Omental fat pad (tissue), 3 donors: ENCODE measurements at regions not wholly inside any gene's neighbourhood (a gene's known extent, or its start where the extent isn't known, plus 50 kb on each side); places are given as distances from the start of the nearest gene placed in this dataset.
"Not testable (repeated sequence)": the region's sequence is repeated elsewhere in the genome, so short reads cannot be mapped to it uniquely, and the experiment has no call there.

Experiments
- ATAC-seq: fragments of 150-250 bp; one replicate; pipeline ENCODE4 v1.9.1; 2016; ENCODE audit warnings: mild to moderate bottlenecking, moderate library complexity; ENCODE audit not compliant: low FRiP score
- DNase-seq: peaks from one replicate; pipeline ENCODE4 v3.0.0-alpha.2; 2019; ENCODE audit warnings: low spot score
- TF ChIP-seq, protein P1 (sequence below), 3 donors: fragments of 450-650 bp; IDR thresholded peaks; one replicate each; pipeline ENCODE4 v1.5.1; 2016 to 2017; ENCODE audit warnings: antibody characterized with exemption in 3 of 3, mild to moderate bottlenecking in 3 of 3, moderate library complexity in 2 of 3

DNA sequence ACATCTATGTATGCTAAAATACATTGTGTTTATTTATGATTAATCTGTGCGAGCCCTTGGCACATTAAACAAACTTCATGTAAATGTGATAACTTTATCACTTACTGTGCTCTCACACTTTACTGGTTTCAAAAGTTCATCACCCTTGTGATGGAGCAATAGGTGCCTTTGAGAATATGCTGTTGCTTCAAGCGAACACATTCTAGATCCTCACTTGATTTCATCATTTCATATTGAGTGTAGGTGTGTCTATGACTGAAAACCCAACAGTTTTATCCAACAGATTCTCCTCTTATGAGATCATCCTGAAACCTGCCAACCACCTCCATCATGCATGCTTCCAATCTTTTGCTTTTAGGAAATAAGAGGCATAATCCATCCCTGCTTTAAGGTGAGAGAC lies 854.4 kb downstream of the TMEM121 start:
- TF ChIP-seq, protein P1, sequence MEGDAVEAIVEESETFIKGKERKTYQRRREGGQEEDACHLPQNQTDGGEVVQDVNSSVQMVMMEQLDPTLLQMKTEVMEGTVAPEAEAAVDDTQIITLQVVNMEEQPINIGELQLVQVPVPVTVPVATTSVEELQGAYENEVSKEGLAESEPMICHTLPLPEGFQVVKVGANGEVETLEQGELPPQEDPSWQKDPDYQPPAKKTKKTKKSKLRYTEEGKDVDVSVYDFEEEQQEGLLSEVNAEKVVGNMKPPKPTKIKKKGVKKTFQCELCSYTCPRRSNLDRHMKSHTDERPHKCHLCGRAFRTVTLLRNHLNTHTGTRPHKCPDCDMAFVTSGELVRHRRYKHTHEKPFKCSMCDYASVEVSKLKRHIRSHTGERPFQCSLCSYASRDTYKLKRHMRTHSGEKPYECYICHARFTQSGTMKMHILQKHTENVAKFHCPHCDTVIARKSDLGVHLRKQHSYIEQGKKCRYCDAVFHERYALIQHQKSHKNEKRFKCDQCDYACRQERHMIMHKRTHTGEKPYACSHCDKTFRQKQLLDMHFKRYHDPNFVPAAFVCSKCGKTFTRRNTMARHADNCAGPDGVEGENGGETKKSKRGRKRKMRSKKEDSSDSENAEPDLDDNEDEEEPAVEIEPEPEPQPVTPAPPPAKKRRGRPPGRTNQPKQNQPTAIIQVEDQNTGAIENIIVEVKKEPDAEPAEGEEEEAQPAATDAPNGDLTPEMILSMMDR (IDR thresholded peaks at IDR 0.05), result no peak
- DNase-seq, result no peak
- ATAC-seq, result no peak

DNA sequence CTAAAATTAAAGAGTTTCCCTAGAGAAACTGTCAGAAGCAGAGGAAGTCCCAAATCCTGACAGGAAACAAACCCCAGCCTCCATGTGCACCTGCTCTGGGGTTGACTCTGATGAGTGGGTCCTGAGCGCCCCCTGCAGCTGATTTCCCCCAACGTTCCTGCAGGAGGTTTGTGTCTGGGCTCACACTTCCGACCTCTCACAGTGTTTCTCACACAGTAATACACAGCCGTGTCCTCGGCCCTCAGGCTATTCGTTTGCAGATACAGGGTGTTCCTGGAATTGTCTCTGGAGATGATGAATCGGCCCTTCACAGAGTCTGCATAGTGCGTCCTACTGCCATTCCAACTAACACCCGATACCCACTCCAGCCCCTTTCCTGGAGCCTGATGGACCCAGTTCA lies 862.8 kb downstream of the TMEM121 start:
- not testable (repeated sequence) for ATAC-seq

DNA sequence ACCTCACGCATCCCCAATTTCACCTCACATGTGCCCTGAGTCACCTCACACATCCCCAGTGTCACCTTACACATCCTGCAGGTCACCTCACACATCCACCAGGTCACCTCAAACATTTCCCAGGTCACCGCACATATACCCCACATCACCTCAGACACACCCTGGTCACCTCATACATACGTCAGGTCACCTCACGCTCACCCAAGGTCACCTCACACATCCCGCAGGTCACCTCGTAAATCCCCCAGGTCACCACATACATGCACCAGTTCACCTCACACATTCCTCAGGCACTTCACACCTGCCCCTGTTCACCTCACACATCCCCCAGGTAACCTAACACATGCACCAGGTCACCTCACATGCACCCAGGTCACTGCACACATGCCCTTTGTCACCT lies 864.0 kb downstream of the TMEM121 start:
- ATAC-seq (no peak), DNase-seq (no peak)
- TF ChIP-seq, protein P1 (IDR thresholded peaks at IDR 0.05), result no peak

More for the DNA sequence above, 862.8 kb downstream of the TMEM121 start:
- DNase-seq, result not testable (repeated sequence)

DNA sequence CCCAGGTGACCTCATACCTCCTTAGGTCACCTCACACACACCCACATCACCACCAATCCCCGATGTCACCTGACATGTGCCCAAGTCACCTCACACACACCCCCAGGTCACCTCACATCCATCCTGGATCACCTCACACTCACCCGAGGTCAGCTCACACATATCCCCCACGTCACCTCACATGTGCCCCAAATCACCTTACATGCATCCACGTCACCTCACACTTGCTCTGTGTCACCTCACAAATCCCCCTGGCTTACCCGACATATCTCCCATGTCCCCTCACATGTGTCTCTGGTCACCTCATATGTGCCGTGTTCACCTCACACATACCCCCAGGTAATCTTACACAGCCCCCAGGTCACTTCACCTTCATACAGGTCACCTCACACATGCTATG lies 864.6 kb downstream of the TMEM121 start:
- ATAC-seq, result no peak

DNA sequence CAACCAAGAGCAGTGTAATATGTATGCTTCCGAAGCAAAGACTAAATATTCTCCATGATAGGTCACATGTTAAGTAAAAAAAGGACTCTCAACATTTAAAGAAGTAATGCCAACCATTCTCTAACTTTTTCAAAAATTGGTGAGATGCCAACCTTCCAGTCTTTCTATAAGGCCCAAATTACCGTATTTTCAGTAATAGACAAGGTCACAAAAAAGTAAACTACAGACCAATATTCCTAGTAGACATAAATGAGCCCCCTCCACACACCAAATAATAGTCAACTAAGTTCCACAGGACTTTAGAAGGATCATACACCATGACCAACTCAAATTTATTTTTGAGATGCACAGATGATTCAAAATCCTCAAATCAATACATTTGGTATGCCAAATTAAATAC lies 867.4 kb downstream of the TMEM121 start:
- no peak for DNase-seq
- TF ChIP-seq, protein P1 (IDR thresholded peaks at IDR 0.05), result no peak
- ATAC-seq, result no peak

More for the DNA sequence above, 864.6 kb downstream of the TMEM121 start:
- TF ChIP-seq, protein P1 (IDR thresholded peaks at IDR 0.05), result no peak
- DNase-seq, result no peak

DNA sequence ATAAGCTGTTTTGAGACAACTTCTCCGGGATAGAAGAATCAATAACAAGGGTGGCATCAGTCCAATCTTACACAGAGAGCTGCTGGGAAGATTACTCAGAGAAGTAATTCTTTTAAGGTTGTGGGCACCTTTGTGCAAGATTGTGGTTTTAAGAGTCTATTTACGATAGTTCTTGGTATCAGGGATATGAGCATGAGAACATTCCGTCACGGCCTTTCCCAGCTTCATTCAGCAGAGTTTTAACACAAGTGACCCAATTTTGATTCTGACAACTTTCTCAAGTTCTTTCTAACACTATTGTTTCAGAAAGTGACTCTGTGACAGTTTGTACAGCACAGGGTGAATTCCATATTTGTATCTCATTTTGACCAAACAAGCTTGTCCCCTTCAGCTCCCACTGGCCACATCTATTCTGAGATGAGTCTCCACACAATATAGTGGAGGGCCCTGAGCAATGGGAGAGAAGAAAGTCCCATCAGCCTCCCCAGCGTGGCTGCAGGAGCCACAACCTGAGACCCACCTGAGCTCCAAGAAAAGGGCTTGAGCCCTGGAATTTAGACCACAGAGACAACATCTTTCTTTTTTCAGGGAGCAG lies 869.2 kb downstream of the TMEM121 start:
- TF ChIP-seq, protein P1 (IDR thresholded peaks at IDR 0.05), result no peak
- no peak for ATAC-seq

DNA sequence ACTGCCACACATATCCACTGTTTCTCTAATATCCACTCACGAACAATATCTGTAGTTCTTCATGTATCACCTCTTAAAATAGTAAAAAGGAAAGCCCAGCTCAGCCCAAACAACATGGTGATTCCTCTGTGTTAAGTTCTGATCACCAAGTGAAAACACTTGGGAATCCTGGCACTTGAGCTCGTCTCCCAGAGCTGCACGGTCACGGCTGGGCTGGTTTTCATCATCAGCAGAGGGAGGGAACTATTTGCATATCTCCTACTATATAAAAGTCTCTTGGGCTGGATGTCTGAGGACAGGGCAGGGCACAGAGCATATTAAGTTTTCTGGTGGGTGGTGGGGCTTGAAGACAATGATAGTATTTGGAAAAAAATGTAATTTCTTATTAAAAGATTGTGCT lies 870.6 kb downstream of the TMEM121 start:
- TF ChIP-seq, protein P1 (IDR thresholded peaks at IDR 0.05), result no peak
- ATAC-seq, result no peak
- no peak for DNase-seq

More for the DNA sequence above, 869.2 kb downstream of the TMEM121 start:
- DNase-seq, result no peak

DNA sequence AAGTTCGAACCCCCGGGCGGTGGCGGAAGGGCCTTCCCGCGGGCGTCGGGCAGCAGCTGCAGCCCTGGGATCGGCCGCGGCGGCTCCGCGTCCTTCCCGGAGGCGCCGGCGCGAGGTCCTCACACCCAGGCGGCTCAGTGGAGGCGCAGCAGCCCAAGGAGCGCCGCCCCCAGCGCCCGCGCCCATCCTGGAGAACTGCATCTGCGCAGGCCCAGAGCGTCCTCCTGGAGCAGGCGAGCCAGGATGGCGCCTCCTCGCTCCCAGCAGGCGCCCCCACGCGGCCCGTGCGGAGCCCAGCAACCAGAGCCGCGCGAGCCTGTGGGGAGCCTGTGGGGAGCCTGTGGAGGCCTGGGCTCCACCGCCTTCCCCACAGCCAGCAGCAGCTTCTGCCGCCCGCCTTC lies 872.5 kb downstream of the TMEM121 start:
- ATAC-seq, DNase-seq: not testable (repeated sequence)

DNA sequence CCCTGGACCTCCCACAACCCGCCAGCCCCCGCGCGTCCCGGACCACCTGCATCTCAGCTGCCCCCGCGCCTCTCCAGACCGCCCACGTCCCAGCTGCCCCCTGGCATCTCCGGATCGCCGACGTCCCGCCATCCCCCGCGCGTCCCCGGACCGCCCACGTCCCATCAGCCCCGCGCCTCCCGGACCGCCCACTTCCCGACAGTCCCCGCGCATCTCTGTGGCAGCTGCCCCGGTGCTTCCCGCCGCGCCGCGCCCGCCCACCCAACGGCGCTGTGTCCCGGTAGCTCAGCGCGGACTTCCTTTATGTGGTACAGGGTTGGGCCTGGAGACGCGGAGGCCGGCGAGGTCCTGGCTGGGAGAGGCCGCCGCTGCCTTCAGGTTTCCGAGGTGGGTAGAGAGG lies 874.9 kb downstream of the TMEM121 start:
- ATAC-seq, DNase-seq: not testable (repeated sequence)

DNA sequence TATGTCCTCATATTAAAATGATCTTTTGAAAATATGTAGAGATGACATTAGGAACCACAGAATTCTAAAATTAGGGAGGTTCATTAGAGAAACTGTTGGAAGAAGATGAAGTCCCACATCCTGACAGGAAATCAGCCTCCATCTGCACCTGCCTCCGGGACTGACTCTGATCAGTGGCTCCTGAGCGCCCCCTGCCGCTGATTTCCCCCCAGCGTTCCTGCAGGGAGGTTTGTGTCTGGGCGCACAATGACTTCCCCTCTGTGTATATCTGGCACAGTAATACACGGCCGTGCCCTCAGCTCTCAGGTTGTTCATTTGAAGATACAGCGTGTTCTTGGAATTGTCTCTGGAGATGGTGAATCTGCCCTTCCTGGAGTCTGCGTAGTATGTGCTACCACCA lies 883.8 kb downstream of the TMEM121 start:
- not testable (repeated sequence) for DNase-seq, ATAC-seq
